ENCODE measurements at regions not wholly inside any gene's neighbourhood (a gene's known extent, or its start where the extent isn't known, plus 50 kb on each side); places are given as distances from the start of the nearest gene placed in this dataset.

GRCh38 chr9:109549386-109549785 lies 51.3 kb upstream of the PTPN3 start:
- Histone ChIP-seq H3K79me2 (ENCODE audit: insufficient read depth, low read length) (no peaks in the 10 kb centered on the region), H3K4me1 (ENCODE audit: insufficient read depth, low read length) (no peaks in the 10 kb centered on the region), H3K27me3 (ENCODE audit: insufficient read depth, low read length) (peaks cover 19% of the 10 kb centered on the region), H3K4me2 (ENCODE audit: insufficient read depth, low read length) (no peak overlapping the region), H3K4me3 (ENCODE audit: insufficient read depth, low read length) (no peak overlapping the region), H4K20me1 (ENCODE audit: insufficient read depth, low read length) (no peaks in the 10 kb centered on the region), H3K36me3 (ENCODE audit: insufficient read depth, low read length) (no peaks in the 10 kb centered on the region), H2AFZ (ENCODE audit: low read length) (no peak overlapping the region), H3K27ac (ENCODE audit: low read depth, low read length) (no peak overlapping the region), H3K9me3 (ENCODE audit: low read depth, low read length) (no peaks in the 10 kb centered on the region)
- DNase-seq (ENCODE audit: insufficient read length, low spot score, missing footprints) = no peak
- no peak for TF ChIP-seq CTCF (IDR thresholded peaks at IDR 0.05; ENCODE audit: extremely low read depth, low read depth, low read length)

- H3K4me2 ChIP-seq (ENCODE audit: insufficient read depth, low read length) = no peak overlapping the region
- H3K4me3 ChIP-seq (ENCODE audit: insufficient read depth, low read length) = no peak overlapping the region
- no peaks in the 10 kb centered on the region for H4K20me1 ChIP-seq (ENCODE audit: insufficient read depth, low read length)
- no peaks in the 10 kb centered on the region for H3K36me3 ChIP-seq (ENCODE audit: insufficient read depth, low read length)
- H3K27me3 ChIP-seq (ENCODE audit: insufficient read depth, low read length) = peaks cover 29% of the 10 kb centered on the region
- H3K9me3 ChIP-seq (ENCODE audit: low read depth, low read length) = no peaks in the 10 kb centered on the region
- H3K79me2 ChIP-seq (ENCODE audit: insufficient read depth, low read length) = no peaks in the 10 kb centered on the region
- no peak for DNase-seq (ENCODE audit: insufficient read length, low spot score, missing footprints)
- H2AFZ ChIP-seq (ENCODE audit: low read length) = no peak overlapping the region
- no peaks in the 10 kb centered on the region for H3K4me1 ChIP-seq (ENCODE audit: insufficient read depth, low read length)
- no peak overlapping the region for H3K27ac ChIP-seq (ENCODE audit: low read depth, low read length)
- no peak for TF ChIP-seq CTCF (IDR thresholded peaks at IDR 0.05; ENCODE audit: extremely low read depth, low read depth, low read length)
These were observed 53.5 kb upstream of the PTPN3 start for GRCh38 chr9:109551651-109552050.

GRCh38 chr9:109555215-109555614 lies 57.1 kb upstream of the PTPN3 start:
- DNase-seq (ENCODE audit: insufficient read length, low spot score, missing footprints) = no peak
- Histone ChIP-seq H3K79me2 (ENCODE audit: insufficient read depth, low read length) (no peaks in the 10 kb centered on the region), H3K27ac (ENCODE audit: low read depth, low read length) (no peak overlapping the region), H3K9me3 (ENCODE audit: low read depth, low read length) (no peaks in the 10 kb centered on the region), H2AFZ (ENCODE audit: low read length) (no peak overlapping the region), H3K27me3 (ENCODE audit: insufficient read depth, low read length) (peaks cover 31% of the 10 kb centered on the region), H3K4me1 (ENCODE audit: insufficient read depth, low read length) (no peaks in the 10 kb centered on the region), H4K20me1 (ENCODE audit: insufficient read depth, low read length) (peaks cover 2% of the 10 kb centered on the region), H3K4me3 (ENCODE audit: insufficient read depth, low read length) (no peak overlapping the region), H3K4me2 (ENCODE audit: insufficient read depth, low read length) (no peak overlapping the region), H3K36me3 (ENCODE audit: insufficient read depth, low read length) (no peaks in the 10 kb centered on the region)
- no peak for TF ChIP-seq CTCF (IDR thresholded peaks at IDR 0.05; ENCODE audit: extremely low read depth, low read depth, low read length)

- no peak for DNase-seq (ENCODE audit: insufficient read length, low spot score, missing footprints)
These were observed 58.0 kb upstream of the PTPN3 start for GRCh38 chr9:109556061-109556460.

More at GRCh38 chr9:109556061-109556460, 58.0 kb upstream of the PTPN3 start:
- Histone ChIP-seq H3K4me2 (ENCODE audit: insufficient read depth, low read length) (no peak overlapping the region), H3K79me2 (ENCODE audit: insufficient read depth, low read length) (no peaks in the 10 kb centered on the region), H4K20me1 (ENCODE audit: insufficient read depth, low read length) (peaks cover 2% of the 10 kb centered on the region), H3K36me3 (ENCODE audit: insufficient read depth, low read length) (no peaks in the 10 kb centered on the region), H3K4me3 (ENCODE audit: insufficient read depth, low read length) (no peak overlapping the region), H3K4me1 (ENCODE audit: insufficient read depth, low read length) (no peaks in the 10 kb centered on the region), H3K27me3 (ENCODE audit: insufficient read depth, low read length) (peaks cover 36% of the 10 kb centered on the region), H3K9me3 (ENCODE audit: low read depth, low read length) (no peaks in the 10 kb centered on the region), H2AFZ (ENCODE audit: low read length) (no peak overlapping the region), H3K27ac (ENCODE audit: low read depth, low read length) (no peak overlapping the region)
- TF ChIP-seq CTCF (IDR thresholded peaks at IDR 0.05; ENCODE audit: extremely low read depth, low read depth, low read length) = no peak

Measured in osteoblast (primary cell).